ENCODE measurements at regions not wholly inside any gene's neighbourhood (a gene's known extent, or its start where the extent isn't known, plus 50 kb on each side); places are given as distances from the start of the nearest gene placed in this dataset.

DNA sequence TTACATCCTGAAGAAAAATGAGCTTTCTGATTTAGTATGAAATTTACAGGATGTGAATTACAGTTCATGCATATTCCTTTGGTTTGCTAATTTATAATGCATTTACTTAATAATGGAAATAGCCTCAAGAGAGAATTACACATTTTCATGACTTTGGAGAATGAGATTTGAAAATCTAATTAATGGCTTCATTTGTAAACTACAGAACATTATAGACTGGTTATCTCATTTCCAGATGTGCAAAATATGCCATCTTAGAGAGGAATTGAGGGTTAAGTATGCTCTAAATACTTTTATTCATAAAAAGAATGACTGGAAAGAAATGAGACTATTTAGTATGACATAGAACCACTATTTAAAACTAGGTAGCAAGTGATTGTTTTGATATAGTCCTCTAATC, 94.2 kb upstream of the DNAJC10 start:
- H3K27me3 ChIP-seq (replicated peaks in 1 of 2; ENCODE audit: control insufficient read depth in 2 of 2, insufficient read depth in 2 of 2, low read length in 1 of 2) = no peaks in the 10 kb centered on the region; a peak in 2 of 4 replicates
- no peak overlapping the region for H3K4me2 ChIP-seq (ENCODE audit: control insufficient read depth, insufficient read depth)
- H3K27ac ChIP-seq (ENCODE audit: control insufficient read depth, insufficient read depth) = no peak overlapping the region
- TF ChIP-seq TCF12 (IDR thresholded peaks at IDR 0.05; ENCODE audit: low read depth, low read length) (no peak), CBFB (IDR thresholded peaks at IDR 0.05; ENCODE audit: low read depth) (no peak), NFXL1 (IDR thresholded peaks at IDR 0.05; ENCODE audit: borderline replicate concordance) (no peak), NFYB (IDR thresholded peaks at IDR 0.05; ENCODE audit: insufficient read depth, low read depth, low read length) (no peak), EGR1 (IDR thresholded peaks at IDR 0.05; ENCODE audit: borderline replicate concordance in 1 of 2, low read depth in 2 of 2, low read length in 2 of 2) (no peak), HDGF (IDR thresholded peaks at IDR 0.05) (no peak), RB1 (IDR thresholded peaks at IDR 0.05; ENCODE audit: borderline replicate concordance) (no peak)
- no peaks in the 10 kb centered on the region for H3K4me1 ChIP-seq (ENCODE audit: control insufficient read depth, insufficient read depth, low read length)
- in situ Hi-C loops (cut with MboI) (no loop called here), intact Hi-C loops (cut with micrococcal nuclease; ENCODE audit: unreplicated experiment) (no loop called here)
- H3K4me3 ChIP-seq = no peak overlapping the region
- CTCF ChIA-PET = no interaction called here
- no peaks in the 10 kb centered on the region for H4K20me1 ChIP-seq (ENCODE audit: control insufficient read depth, insufficient read depth)
- no peak overlapping the region for H3K9ac ChIP-seq (ENCODE audit: control insufficient read depth, insufficient read depth, low read length)
- no TSS peak for BruUV-seq (replicated peaks)
- no peaks in the 10 kb centered on the region for H3K79me2 ChIP-seq (ENCODE audit: control insufficient read depth, insufficient read depth, low read length)
- no peaks in the 10 kb centered on the region for H3K9me3 ChIP-seq (replicated peaks; ENCODE audit: control insufficient read depth, insufficient read depth, low read length)
- ATAC-seq = no peak
- H2AFZ ChIP-seq (ENCODE audit: control insufficient read depth, low read depth, low read length) = no peak overlapping the region
- SMC1A ChIA-PET (ENCODE audit: uncharacterized antibody, unreplicated experiment) = no interaction called here
- RAD21 ChIA-PET (ENCODE audit: unreplicated experiment) = no interaction called here
- FAIRE-seq = no peak
- no peaks in the 10 kb centered on the region for H3K36me3 ChIP-seq (ENCODE audit: control insufficient read depth in 2 of 2, insufficient read depth in 2 of 2, low read length in 1 of 2)
- POLR2A ChIA-PET = no interaction called here
- no peak for DNase-seq (ENCODE audit: low read depth, low spot score)

DNA sequence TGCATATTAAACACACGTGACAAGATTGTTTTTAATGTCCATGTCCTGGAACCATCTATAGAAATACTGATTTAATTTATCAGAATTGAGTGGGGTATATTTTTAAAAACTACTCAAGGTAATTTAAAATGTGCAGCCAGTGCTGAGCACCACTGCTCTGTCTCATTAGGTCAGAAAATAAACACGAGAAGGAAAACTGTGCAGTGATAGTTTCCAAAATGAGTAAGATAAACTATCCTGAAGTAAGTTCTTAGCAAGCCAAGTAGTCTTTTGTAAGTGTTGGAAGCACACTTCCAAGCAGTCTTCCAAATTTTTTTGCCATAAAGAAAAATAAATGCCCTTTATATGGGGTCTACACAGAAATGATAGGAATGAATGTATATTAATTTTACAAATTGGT, 93.8 kb upstream of the DNAJC10 start:
- no peak overlapping the region for H3K27ac ChIP-seq (ENCODE audit: control insufficient read depth, insufficient read depth)
- H4K20me1 ChIP-seq (ENCODE audit: control insufficient read depth, insufficient read depth) = no peaks in the 10 kb centered on the region
- FAIRE-seq = no peak
- ChIA-PET CTCF (no interaction called here), RAD21 (ENCODE audit: unreplicated experiment) (no interaction called here), POLR2A (no interaction called here), SMC1A (ENCODE audit: uncharacterized antibody, unreplicated experiment) (no interaction called here)
- no peak overlapping the region for H3K4me2 ChIP-seq (ENCODE audit: control insufficient read depth, insufficient read depth)
- no peaks in the 10 kb centered on the region for H3K9me3 ChIP-seq (replicated peaks; ENCODE audit: control insufficient read depth, insufficient read depth, low read length)
- ATAC-seq = no peak
- DNase-seq (ENCODE audit: low read depth, low spot score) = no peak
- H3K4me3 ChIP-seq = no peak overlapping the region
- BruUV-seq (replicated peaks) = no TSS peak
- H3K36me3 ChIP-seq (ENCODE audit: control insufficient read depth in 2 of 2, insufficient read depth in 2 of 2, low read length in 1 of 2) = no peaks in the 10 kb centered on the region
- intact Hi-C loops (cut with micrococcal nuclease; ENCODE audit: unreplicated experiment) (no loop called here), in situ Hi-C loops (cut with MboI) (no loop called here)
- H2AFZ ChIP-seq (ENCODE audit: control insufficient read depth, low read depth, low read length) = no peak overlapping the region
- no peaks in the 10 kb centered on the region; a peak in 2 of 4 replicates for H3K27me3 ChIP-seq (replicated peaks in 1 of 2; ENCODE audit: control insufficient read depth in 2 of 2, insufficient read depth in 2 of 2, low read length in 1 of 2)
- H3K79me2 ChIP-seq (ENCODE audit: control insufficient read depth, insufficient read depth, low read length) = no peaks in the 10 kb centered on the region
- no peak overlapping the region for H3K9ac ChIP-seq (ENCODE audit: control insufficient read depth, insufficient read depth, low read length)
- 3% methylated on average over 2 of the region's 2 CpGs for whole genome bisulfite sequencing (ENCODE audit: insufficient coverage, insufficient replicate concordance, low lambda C conversion rate, missing lambda C conversion rate)
- H3K4me1 ChIP-seq (ENCODE audit: control insufficient read depth, insufficient read depth, low read length) = no peaks in the 10 kb centered on the region
- no peak for TF ChIP-seq BCL11A (IDR thresholded peaks at IDR 0.05; ENCODE audit: low read depth, low read length)
- no peak for TF ChIP-seq GATAD2B (conservative IDR thresholded peaks at IDR 0.05; ENCODE audit: low read depth)
- no peak for TF ChIP-seq TCF7 (IDR thresholded peaks at IDR 0.05; ENCODE audit: borderline replicate concordance)
- TF ChIP-seq SREBF1 (IDR thresholded peaks at IDR 0.05; ENCODE audit: low read length) = no peak
- TF ChIP-seq DPF2 (IDR thresholded peaks at IDR 0.05) = no peak
- no peak for TF ChIP-seq NR2C2 (IDR thresholded peaks at IDR 0.05; ENCODE audit: borderline replicate concordance, control insufficient read depth, insufficient read length, low read depth)
- TF ChIP-seq CEBPZ (IDR thresholded peaks at IDR 0.05; ENCODE audit: low read depth, low read length) = no peak
- TF ChIP-seq MLLT1 (IDR thresholded peaks at IDR 0.05) = no peak
- no peak for TF ChIP-seq MYB (IDR thresholded peaks at IDR 0.05; ENCODE audit: borderline replicate concordance, low read depth, low read length)
- TF ChIP-seq RAD51 (IDR thresholded peaks at IDR 0.05) = no peak
- TF ChIP-seq ZBED1 (IDR thresholded peaks at IDR 0.05; ENCODE audit: borderline replicate concordance) = no peak

All from GM12878 (cell line).